ENCODE measurements at regions not wholly inside any gene's neighbourhood (a gene's known extent, or its start where the extent isn't known, plus 50 kb on each side); places are given as distances from the start of the nearest gene placed in this dataset.
"Not testable (repeated sequence)": the region's sequence is repeated elsewhere in the genome, so short reads cannot be mapped to it uniquely, and the experiment has no call there.

DNA sequence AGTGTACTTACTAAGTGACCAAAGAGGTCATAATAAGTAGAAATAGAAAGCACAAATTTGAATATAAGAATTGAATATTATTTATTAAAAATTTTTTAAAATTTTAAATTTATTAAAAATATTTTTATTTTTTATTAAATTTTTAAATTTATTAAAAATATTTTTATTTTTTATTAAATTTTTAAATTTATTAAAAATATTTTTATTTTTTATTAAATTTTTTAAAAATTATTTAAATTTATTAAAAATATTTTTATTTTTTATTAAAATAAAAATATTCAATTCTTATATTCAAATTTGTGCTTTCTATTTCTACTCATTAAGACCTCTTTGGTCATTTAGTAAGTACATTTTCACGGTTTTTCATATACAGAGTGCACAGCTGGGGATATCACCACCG lies 366.5 kb downstream of the PTH2R start:
- TF ChIP-seq, protein P1, sequence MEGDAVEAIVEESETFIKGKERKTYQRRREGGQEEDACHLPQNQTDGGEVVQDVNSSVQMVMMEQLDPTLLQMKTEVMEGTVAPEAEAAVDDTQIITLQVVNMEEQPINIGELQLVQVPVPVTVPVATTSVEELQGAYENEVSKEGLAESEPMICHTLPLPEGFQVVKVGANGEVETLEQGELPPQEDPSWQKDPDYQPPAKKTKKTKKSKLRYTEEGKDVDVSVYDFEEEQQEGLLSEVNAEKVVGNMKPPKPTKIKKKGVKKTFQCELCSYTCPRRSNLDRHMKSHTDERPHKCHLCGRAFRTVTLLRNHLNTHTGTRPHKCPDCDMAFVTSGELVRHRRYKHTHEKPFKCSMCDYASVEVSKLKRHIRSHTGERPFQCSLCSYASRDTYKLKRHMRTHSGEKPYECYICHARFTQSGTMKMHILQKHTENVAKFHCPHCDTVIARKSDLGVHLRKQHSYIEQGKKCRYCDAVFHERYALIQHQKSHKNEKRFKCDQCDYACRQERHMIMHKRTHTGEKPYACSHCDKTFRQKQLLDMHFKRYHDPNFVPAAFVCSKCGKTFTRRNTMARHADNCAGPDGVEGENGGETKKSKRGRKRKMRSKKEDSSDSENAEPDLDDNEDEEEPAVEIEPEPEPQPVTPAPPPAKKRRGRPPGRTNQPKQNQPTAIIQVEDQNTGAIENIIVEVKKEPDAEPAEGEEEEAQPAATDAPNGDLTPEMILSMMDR (IDR thresholded peaks at IDR 0.05) = not testable (repeated sequence)
- not testable (repeated sequence) for TF ChIP-seq ZFX (IDR thresholded peaks at IDR 0.05; ENCODE audit: borderline replicate concordance)

All from 22Rv1 (cell line).